WTC11 (cell line): ENCODE measurements at regions not wholly inside any gene's neighbourhood (a gene's known extent, or its start where the extent isn't known, plus 50 kb on each side); places are given as distances from the start of the nearest gene placed in this dataset.

ENCODE experiments used
- ATAC-seq: fragments of 200-7000 bp; cut with Tn5 transposase; 2 replicates; pipeline ENCODE4 v1.10.0; 2021; ENCODE audit warnings: mild to moderate bottlenecking, moderate library complexity
- CTCF ChIA-PET: fragments of 300-600 bp; sonication (Branson Sonifier 250); formaldehyde crosslinking; loops from one replicate; lab custom pipeline; 2021; ENCODE audit warnings: antibody characterized with exemption; lab: Charles Lee
- POLR2A ChIA-PET: fragments of 350-600 bp; sonication (Branson Sonifier 250); formaldehyde crosslinking; loops from one replicate; lab custom pipeline; 2021; ENCODE audit warnings: antibody characterized with exemption; lab: Charles Lee
- DNase-seq: peaks from one replicate; pipeline ENCODE4 v3.0.0; 2021; ENCODE audit warnings: low spot score
- H3K27ac Mint-ChIP-seq: 2 replicates; pipeline ENCODE4 v1.8.0; 2021; ENCODE audit warnings: mixed read lengths
- H3K27me3 Mint-ChIP-seq: 2 replicates; pipeline ENCODE4 v1.8.0; 2021; ENCODE audit warnings: low read depth, mild to moderate bottlenecking, moderate library complexity, mixed read lengths
- H3K36me3 Mint-ChIP-seq: 2 replicates; pipeline ENCODE4 v1.8.0; 2021; ENCODE audit warnings: mixed read lengths
- H3K4me1 Mint-ChIP-seq: 2 replicates; pipeline ENCODE4 v1.8.0; 2022; ENCODE audit warnings: mixed read lengths
- H3K4me3 Mint-ChIP-seq: 2 replicates; pipeline ENCODE4 v1.8.0; 2021; ENCODE audit warnings: mild to moderate bottlenecking, moderate library complexity, mixed read lengths
- H3K9me3 Mint-ChIP-seq: 2 replicates; pipeline ENCODE4 v1.8.0; 2021; ENCODE audit warnings: mixed read lengths
- FOXJ3 ChIP-seq: sonication (generic); formaldehyde crosslinking; IDR thresholded peaks from 2 replicates; pipeline ENCODE4 v1.9.0; 2021; ENCODE audit warnings: missing genetic modification reagents, mild to moderate bottlenecking, borderline replicate concordance
- GTF2I ChIP-seq: fragments of 250-450 bp; sonication (Bioruptor Pico); conservative IDR thresholded peaks from 2 replicates; pipeline ENCODE4 v1.4.0; 2021; ENCODE audit warnings: mild to moderate bottlenecking
- MXD4 ChIP-seq: fragments of 250-450 bp; sonication (Bioruptor Pico); IDR thresholded peaks from 2 replicates; pipeline ENCODE4 v1.8.0; 2021; ENCODE audit warnings: mild to moderate bottlenecking, moderate library complexity, borderline replicate concordance
- RORB ChIP-seq: fragments of 250-450 bp; sonication (Bioruptor Pico); IDR thresholded peaks from 2 replicates; pipeline ENCODE4 v1.9.0; 2021; ENCODE audit warnings: mild to moderate bottlenecking
- TCF7 ChIP-seq: sonication (generic); formaldehyde crosslinking; IDR thresholded peaks from 2 replicates; pipeline ENCODE4 v1.8.0; 2022; ENCODE audit warnings: mild to moderate bottlenecking, low read depth, missing genetic modification reagents, moderate library complexity
- TEAD1 ChIP-seq: sonication (generic); formaldehyde crosslinking; IDR thresholded peaks from 2 replicates; pipeline ENCODE4 v1.8.0; 2022; ENCODE audit warnings: mild to moderate bottlenecking, missing genetic modification reagents
- ZNF138 ChIP-seq: sonication (generic); formaldehyde crosslinking; conservative IDR thresholded peaks from 2 replicates; pipeline ENCODE4 v1.8.1; 2022; ENCODE audit warnings: mild to moderate bottlenecking, moderate library complexity, missing genetic modification reagents
- ZNF317 ChIP-seq: sonication (generic); formaldehyde crosslinking; IDR thresholded peaks from 2 replicates; pipeline ENCODE4 v1.8.1; 2023; ENCODE audit warnings: low read depth, mild to moderate bottlenecking, moderate library complexity, missing genetic modification reagents, borderline replicate concordance
- ZNF423 ChIP-seq: fragments of 250-450 bp; sonication (Bioruptor Pico); IDR thresholded peaks from 2 replicates; pipeline ENCODE4 v2.1.2; 2022; ENCODE audit warnings: mild to moderate bottlenecking, moderate library complexity
- TF ChIP-seq, protein P1 (sequence below): sonication (generic); formaldehyde crosslinking; IDR thresholded peaks from 2 replicates; pipeline ENCODE4 v1.8.1; 2023; ENCODE audit warnings: mild to moderate bottlenecking, missing genetic modification reagents, borderline replicate concordance
- TF ChIP-seq, protein P2 (sequence below): fragments of 250-450 bp; sonication (Bioruptor Pico); IDR thresholded peaks from 2 replicates; pipeline ENCODE4 v1.9.0; 2021; ENCODE audit warnings: mild to moderate bottlenecking
- TF ChIP-seq, protein P3 (sequence below): sonication (generic); formaldehyde crosslinking; IDR thresholded peaks from 2 replicates; pipeline ENCODE4 v1.8.0; 2022; ENCODE audit warnings: missing genetic modification reagents
- TF ChIP-seq, protein P4 (sequence below): sonication (generic); formaldehyde crosslinking; IDR thresholded peaks from 2 replicates; pipeline ENCODE4 v1.8.1; 2023; ENCODE audit warnings: mild to moderate bottlenecking, missing genetic modification reagents
- TF ChIP-seq, protein P5 (sequence below): sonication (generic); formaldehyde crosslinking; IDR thresholded peaks from 2 replicates; pipeline ENCODE4 v1.8.1; 2023; ENCODE audit warnings: mild to moderate bottlenecking, missing genetic modification reagents, moderate library complexity
- TF ChIP-seq, protein P6 (sequence below): fragments of 250-450 bp; sonication (Bioruptor Pico); IDR thresholded peaks from 2 replicates; pipeline ENCODE4 v1.9.0; 2021; ENCODE audit warnings: mild to moderate bottlenecking
- TF ChIP-seq, protein P7 (sequence below): sonication (generic); formaldehyde crosslinking; IDR thresholded peaks from 2 replicates; pipeline ENCODE4 v1.8.1; 2022; ENCODE audit warnings: missing genetic modification reagents, borderline replicate concordance

DNA sequence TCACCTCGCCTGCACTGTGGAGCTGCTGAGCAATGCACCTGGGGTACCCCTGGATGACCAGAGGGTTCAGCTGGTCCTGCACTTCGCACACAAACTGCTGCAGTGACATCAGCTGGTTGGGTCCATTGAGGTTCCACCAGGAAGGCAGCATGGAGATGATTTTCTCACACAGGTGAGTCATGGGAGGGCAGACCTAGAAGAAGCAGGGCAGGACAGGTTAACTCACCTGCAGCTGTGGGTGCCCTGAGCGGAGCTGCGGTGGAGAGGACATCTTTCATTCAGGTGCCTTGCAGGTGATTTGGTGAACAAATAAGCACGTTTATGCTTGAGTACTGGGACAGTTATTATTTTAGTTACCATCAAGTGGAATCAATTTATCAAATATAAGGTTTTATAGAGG is 73.6 kb downstream of the CTSL start:
- no peaks in the 10 kb centered on the region for H3K36me3 Mint-ChIP-seq
- no peak overlapping the region for H3K4me3 Mint-ChIP-seq
- ChIA-PET POLR2A (no interaction called here), CTCF (interaction anchor here (1.0 kb wide), 1 partner anchor 73 kb away, joined by 4 read pairs; the partner anchor contains the start of gene CTSL)
- ATAC-seq (no peak), DNase-seq (no peak)
- H3K27me3 Mint-ChIP-seq: no peaks in the 10 kb centered on the region; the same call in 1 of the 2 replicates
- TF ChIP-seq FOXJ3 (no peak), ZNF423 (CRISPR knock-in tag) (no peak), ZNF317 (no peak), RORB (no peak), TCF7 (no peak), GTF2I (CRISPR knock-in tag) (no peak), ZNF138 (CRISPR knock-in tag) (no peak)
- TF ChIP-seq, protein P1, sequence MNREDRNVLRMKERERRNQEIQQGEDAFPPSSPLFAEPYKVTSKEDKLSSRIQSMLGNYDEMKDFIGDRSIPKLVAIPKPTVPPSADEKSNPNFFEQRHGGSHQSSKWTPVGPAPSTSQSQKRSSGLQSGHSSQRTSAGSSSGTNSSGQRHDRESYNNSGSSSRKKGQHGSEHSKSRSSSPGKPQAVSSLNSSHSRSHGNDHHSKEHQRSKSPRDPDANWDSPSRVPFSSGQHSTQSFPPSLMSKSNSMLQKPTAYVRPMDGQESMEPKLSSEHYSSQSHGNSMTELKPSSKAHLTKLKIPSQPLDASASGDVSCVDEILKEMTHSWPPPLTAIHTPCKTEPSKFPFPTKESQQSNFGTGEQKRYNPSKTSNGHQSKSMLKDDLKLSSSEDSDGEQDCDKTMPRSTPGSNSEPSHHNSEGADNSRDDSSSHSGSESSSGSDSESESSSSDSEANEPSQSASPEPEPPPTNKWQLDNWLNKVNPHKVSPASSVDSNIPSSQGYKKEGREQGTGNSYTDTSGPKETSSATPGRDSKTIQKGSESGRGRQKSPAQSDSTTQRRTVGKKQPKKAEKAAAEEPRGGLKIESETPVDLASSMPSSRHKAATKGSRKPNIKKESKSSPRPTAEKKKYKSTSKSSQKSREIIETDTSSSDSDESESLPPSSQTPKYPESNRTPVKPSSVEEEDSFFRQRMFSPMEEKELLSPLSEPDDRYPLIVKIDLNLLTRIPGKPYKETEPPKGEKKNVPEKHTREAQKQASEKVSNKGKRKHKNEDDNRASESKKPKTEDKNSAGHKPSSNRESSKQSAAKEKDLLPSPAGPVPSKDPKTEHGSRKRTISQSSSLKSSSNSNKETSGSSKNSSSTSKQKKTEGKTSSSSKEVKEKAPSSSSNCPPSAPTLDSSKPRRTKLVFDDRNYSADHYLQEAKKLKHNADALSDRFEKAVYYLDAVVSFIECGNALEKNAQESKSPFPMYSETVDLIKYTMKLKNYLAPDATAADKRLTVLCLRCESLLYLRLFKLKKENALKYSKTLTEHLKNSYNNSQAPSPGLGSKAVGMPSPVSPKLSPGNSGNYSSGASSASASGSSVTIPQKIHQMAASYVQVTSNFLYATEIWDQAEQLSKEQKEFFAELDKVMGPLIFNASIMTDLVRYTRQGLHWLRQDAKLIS (CRISPR knock-in tag): no peak
- TF ChIP-seq, protein P2, sequence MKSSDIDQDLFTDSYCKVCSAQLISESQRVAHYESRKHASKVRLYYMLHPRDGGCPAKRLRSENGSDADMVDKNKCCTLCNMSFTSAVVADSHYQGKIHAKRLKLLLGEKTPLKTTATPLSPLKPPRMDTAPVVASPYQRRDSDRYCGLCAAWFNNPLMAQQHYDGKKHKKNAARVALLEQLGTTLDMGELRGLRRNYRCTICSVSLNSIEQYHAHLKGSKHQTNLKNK (CRISPR knock-in tag): no peak
- TF ChIP-seq, protein P3, sequence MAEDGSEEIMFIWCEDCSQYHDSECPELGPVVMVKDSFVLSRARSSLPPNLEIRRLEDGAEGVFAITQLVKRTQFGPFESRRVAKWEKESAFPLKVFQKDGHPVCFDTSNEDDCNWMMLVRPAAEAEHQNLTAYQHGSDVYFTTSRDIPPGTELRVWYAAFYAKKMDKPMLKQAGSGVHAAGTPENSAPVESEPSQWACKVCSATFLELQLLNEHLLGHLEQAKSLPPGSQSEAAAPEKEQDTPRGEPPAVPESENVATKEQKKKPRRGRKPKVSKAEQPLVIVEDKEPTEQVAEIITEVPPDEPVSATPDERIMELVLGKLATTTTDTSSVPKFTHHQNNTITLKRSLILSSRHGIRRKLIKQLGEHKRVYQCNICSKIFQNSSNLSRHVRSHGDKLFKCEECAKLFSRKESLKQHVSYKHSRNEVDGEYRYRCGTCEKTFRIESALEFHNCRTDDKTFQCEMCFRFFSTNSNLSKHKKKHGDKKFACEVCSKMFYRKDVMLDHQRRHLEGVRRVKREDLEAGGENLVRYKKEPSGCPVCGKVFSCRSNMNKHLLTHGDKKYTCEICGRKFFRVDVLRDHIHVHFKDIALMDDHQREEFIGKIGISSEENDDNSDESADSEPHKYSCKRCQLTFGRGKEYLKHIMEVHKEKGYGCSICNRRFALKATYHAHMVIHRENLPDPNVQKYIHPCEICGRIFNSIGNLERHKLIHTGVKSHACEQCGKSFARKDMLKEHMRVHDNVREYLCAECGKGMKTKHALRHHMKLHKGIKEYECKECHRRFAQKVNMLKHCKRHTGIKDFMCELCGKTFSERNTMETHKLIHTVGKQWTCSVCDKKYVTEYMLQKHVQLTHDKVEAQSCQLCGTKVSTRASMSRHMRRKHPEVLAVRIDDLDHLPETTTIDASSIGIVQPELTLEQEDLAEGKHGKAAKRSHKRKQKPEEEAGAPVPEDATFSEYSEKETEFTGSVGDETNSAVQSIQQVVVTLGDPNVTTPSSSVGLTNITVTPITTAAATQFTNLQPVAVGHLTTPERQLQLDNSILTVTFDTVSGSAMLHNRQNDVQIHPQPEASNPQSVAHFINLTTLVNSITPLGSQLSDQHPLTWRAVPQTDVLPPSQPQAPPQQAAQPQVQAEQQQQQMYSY (CRISPR knock-in tag): no peak
- TF ChIP-seq, protein P4, sequence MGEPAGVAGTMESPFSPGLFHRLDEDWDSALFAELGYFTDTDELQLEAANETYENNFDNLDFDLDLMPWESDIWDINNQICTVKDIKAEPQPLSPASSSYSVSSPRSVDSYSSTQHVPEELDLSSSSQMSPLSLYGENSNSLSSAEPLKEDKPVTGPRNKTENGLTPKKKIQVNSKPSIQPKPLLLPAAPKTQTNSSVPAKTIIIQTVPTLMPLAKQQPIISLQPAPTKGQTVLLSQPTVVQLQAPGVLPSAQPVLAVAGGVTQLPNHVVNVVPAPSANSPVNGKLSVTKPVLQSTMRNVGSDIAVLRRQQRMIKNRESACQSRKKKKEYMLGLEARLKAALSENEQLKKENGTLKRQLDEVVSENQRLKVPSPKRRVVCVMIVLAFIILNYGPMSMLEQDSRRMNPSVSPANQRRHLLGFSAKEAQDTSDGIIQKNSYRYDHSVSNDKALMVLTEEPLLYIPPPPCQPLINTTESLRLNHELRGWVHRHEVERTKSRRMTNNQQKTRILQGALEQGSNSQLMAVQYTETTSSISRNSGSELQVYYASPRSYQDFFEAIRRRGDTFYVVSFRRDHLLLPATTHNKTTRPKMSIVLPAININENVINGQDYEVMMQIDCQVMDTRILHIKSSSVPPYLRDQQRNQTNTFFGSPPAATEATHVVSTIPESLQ (CRISPR knock-in tag): no peak
- H3K4me1 Mint-ChIP-seq: no peaks in the 10 kb centered on the region
- no peak overlapping the region for H3K27ac Mint-ChIP-seq
- no peaks in the 10 kb centered on the region for H3K9me3 Mint-ChIP-seq

DNA sequence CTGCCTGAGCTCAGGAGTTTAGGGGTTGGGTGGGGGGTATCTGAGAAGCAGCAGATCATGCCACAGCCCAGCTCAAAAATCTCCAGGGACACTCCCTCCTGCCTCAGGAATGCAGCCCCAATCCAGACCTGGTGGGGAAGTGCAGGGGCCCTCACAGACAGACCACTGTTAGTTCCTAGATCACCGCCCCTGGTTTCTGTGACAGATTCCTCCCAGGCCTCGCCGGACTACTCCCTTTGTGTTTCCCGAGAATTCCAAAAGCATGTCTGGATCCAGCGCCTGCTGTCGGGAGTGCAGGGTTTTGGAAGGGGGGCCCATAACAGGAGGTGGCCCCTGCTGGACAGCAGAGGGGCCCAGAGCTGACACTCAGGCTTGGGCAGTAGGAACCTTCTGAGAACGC is 74.5 kb downstream of the CTSL start:
- Mint-ChIP-seq H3K27me3 (no peaks in the 10 kb centered on the region; the same call in 1 of the 2 replicates), H3K27ac (no peak overlapping the region), H3K4me1 (no peaks in the 10 kb centered on the region), H3K9me3 (no peaks in the 10 kb centered on the region), H3K36me3 (no peaks in the 10 kb centered on the region), H3K4me3 (no peak overlapping the region)
- POLR2A ChIA-PET: no interaction called here
- DNase-seq: no peak
- no peak for ATAC-seq
- CTCF ChIA-PET: interaction anchor here (1.4 kb wide), 1 partner anchor 8 kb away, joined by 3 read pairs; no protein-coding TSS in a partner anchor
- TF ChIP-seq, protein P5, sequence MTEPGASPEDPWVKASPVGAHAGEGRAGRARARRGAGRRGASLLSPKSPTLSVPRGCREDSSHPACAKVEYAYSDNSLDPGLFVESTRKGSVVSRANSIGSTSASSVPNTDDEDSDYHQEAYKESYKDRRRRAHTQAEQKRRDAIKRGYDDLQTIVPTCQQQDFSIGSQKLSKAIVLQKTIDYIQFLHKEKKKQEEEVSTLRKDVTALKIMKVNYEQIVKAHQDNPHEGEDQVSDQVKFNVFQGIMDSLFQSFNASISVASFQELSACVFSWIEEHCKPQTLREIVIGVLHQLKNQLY: no peak
- TF ChIP-seq, protein P6, sequence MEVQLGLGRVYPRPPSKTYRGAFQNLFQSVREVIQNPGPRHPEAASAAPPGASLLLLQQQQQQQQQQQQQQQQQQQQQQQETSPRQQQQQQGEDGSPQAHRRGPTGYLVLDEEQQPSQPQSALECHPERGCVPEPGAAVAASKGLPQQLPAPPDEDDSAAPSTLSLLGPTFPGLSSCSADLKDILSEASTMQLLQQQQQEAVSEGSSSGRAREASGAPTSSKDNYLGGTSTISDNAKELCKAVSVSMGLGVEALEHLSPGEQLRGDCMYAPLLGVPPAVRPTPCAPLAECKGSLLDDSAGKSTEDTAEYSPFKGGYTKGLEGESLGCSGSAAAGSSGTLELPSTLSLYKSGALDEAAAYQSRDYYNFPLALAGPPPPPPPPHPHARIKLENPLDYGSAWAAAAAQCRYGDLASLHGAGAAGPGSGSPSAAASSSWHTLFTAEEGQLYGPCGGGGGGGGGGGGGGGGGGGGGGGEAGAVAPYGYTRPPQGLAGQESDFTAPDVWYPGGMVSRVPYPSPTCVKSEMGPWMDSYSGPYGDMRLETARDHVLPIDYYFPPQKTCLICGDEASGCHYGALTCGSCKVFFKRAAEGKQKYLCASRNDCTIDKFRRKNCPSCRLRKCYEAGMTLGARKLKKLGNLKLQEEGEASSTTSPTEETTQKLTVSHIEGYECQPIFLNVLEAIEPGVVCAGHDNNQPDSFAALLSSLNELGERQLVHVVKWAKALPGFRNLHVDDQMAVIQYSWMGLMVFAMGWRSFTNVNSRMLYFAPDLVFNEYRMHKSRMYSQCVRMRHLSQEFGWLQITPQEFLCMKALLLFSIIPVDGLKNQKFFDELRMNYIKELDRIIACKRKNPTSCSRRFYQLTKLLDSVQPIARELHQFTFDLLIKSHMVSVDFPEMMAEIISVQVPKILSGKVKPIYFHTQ: no peak
- TF ChIP-seq, protein P7, sequence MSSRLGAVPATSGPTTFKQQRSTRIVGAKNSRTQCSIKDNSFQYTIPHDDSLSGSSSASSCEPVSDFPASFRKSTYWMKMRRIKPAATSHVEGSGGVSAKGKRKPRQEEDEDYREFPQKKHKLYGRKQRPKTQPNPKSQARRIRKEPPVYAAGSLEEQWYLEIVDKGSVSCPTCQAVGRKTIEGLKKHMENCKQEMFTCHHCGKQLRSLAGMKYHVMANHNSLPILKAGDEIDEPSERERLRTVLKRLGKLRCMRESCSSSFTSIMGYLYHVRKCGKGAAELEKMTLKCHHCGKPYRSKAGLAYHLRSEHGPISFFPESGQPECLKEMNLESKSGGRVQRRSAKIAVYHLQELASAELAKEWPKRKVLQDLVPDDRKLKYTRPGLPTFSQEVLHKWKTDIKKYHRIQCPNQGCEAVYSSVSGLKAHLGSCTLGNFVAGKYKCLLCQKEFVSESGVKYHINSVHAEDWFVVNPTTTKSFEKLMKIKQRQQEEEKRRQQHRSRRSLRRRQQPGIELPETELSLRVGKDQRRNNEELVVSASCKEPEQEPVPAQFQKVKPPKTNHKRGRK (CRISPR knock-in tag): no peak
- no peak for TF ChIP-seq MXD4 (CRISPR knock-in tag)
- no peak for TF ChIP-seq TEAD1 (CRISPR knock-in tag)
